H1 (cell line): ENCODE measurements at regions not wholly inside any gene's neighbourhood (a gene's known extent, or its start where the extent isn't known, plus 50 kb on each side); places are given as distances from the start of the nearest gene placed in this dataset.

Source experiments
- CTCF ChIA-PET: fragments of 300-600 bp; sonication (Branson Sonifier 250); formaldehyde crosslinking; loops from one replicate; lab custom pipeline; 2021; ENCODE audit not compliant: partially characterized antibody; lab: Charles Lee
- POLR2A ChIA-PET: fragments of 300-600 bp; sonication (Branson Sonifier 250); formaldehyde crosslinking; loops from one replicate; lab custom pipeline; 2021; ENCODE audit warnings: inconsistent platforms; ENCODE audit not compliant: partially characterized antibody; lab: Charles Lee
- DNase-seq, 2 experiments: peaks; one replicate each; pipeline versions ENCODE4 v3.0.0 to v3.0.0-alpha.2; 2010 to 2022; ENCODE audit warnings: low spot score in 2 of 2, low read depth in 1 of 2, mixed read lengths in 1 of 2
- FAIRE-seq: peaks from 2 replicates; lab custom pipeline; 2011; peaks lifted over from hg19 to GRCh38; lab: Jason Lieb, UNC
- H2AFZ ChIP-seq: 2 replicates; pipeline ENCODE4 v1.8.1; 2012; ENCODE audit warnings: low read length, inconsistent platforms
- H2AK5ac ChIP-seq: 2 replicates; pipeline ENCODE4 v1.6.1; 2013; ENCODE audit warnings: low read depth, low read length
- H2BK120ac ChIP-seq: replicated peaks from 2 replicates; pipeline ENCODE3; 2013; ENCODE audit warnings: low read depth, low read length, inconsistent platforms
- H2BK12ac ChIP-seq: 2 replicates; pipeline ENCODE4 v1.6.1; 2013; ENCODE audit warnings: low read depth, low read length
- H2BK15ac ChIP-seq: 2 replicates; pipeline ENCODE4 v1.6.1; 2013; ENCODE audit warnings: low read length
- H2BK20ac ChIP-seq: 2 replicates; pipeline ENCODE4 v1.6.1; 2013; ENCODE audit warnings: low read length
- H2BK5ac ChIP-seq: 2 replicates; pipeline ENCODE4 v1.6.1; 2013; ENCODE audit warnings: low read depth, low read length
- H3K14ac ChIP-seq: 2 replicates; pipeline ENCODE4 v1.6.1; 2013; ENCODE audit warnings: inconsistent platforms; ENCODE audit not compliant: insufficient read length
- H3K18ac ChIP-seq: 2 replicates; pipeline ENCODE4 v1.6.1; 2013; ENCODE audit warnings: low read length; ENCODE audit errors: extremely low read depth
- H3K23ac ChIP-seq: 2 replicates; pipeline ENCODE4 v1.6.1; 2013; ENCODE audit warnings: inconsistent platforms; ENCODE audit not compliant: insufficient read length
- H3K23me2 ChIP-seq: 2 replicates; pipeline ENCODE4 v1.6.1; 2013; ENCODE audit warnings: low read depth, low read length
- H3K27ac ChIP-seq: 2 replicates; pipeline ENCODE4 v1.6.1; 2011; ENCODE audit warnings: low read depth, low read length, inconsistent platforms
- H3K27me3 ChIP-seq, 4 experiments: replicated peaks in 1 of 4; 1 replicate in 1 of 4; 2 replicates in 3 of 4; pipeline versions ENCODE4 v1.6.1 to v1.8.1; 2011 to 2013; ENCODE audit warnings: low read length in 3 of 4, mild to moderate bottlenecking in 3 of 4, inconsistent platforms in 2 of 4, mixed read lengths in 2 of 4, moderate library complexity in 1 of 4; ENCODE audit not compliant: control insufficient read depth in 3 of 4, insufficient read depth in 3 of 4; ENCODE audit errors: extremely low read depth in 1 of 4
- H3K36me3 ChIP-seq, 4 experiments: 2 replicates each; pipeline versions ENCODE4 v1.6.1 to v1.8.1; 2011 to 2013; ENCODE audit warnings: mild to moderate bottlenecking in 4 of 4, low read length in 3 of 4, moderate library complexity in 2 of 4, control low read depth in 1 of 4, inconsistent platforms in 1 of 4; ENCODE audit not compliant: insufficient read depth in 4 of 4, control insufficient read depth in 2 of 4
- H3K4ac ChIP-seq: replicated peaks from 2 replicates; pipeline ENCODE3; 2013; ENCODE audit warnings: low read length, low read depth, mixed read lengths, inconsistent platforms; ENCODE audit not compliant: insufficient read length
- H3K4me1 ChIP-seq, 4 experiments: replicated peaks in 1 of 4; 1 replicate in 1 of 4; 2 replicates in 3 of 4; pipeline versions ENCODE4 v1.6.1 to v1.8.1; 2011 to 2013; ENCODE audit warnings: low read length in 3 of 4, inconsistent platforms in 2 of 4, mixed read lengths in 1 of 4; ENCODE audit not compliant: insufficient read depth in 4 of 4, control insufficient read depth in 3 of 4
- H3K4me2 ChIP-seq, 2 experiments: 2 replicates each; pipeline versions ENCODE4 v1.6.1 to v1.8.1; 2011 to 2013; ENCODE audit warnings: low read depth in 2 of 2, low read length in 2 of 2, control low read depth in 1 of 2, inconsistent platforms in 1 of 2, mild to moderate bottlenecking in 1 of 2; ENCODE audit not compliant: insufficient read depth in 1 of 2
- H3K4me3 ChIP-seq, 4 experiments: fragments of 200-600, 300-600 bp in 1 of 4; sonication (generic), shearing (Covaris generic), sonication (Bioruptor Twin) in 1 of 4; 2 replicates each; pipeline versions ENCODE4 v1.5.1 to v1.8.1; 2011 to 2016; ENCODE audit warnings: low read length in 4 of 4, low read depth in 3 of 4, control low read depth in 2 of 4, inconsistent platforms in 2 of 4, mild to moderate bottlenecking in 2 of 4, mixed read lengths in 1 of 4, moderate library complexity in 1 of 4; ENCODE audit not compliant: insufficient read depth in 2 of 4; ENCODE audit errors: extremely low read depth in 1 of 4
- H3K56ac ChIP-seq: replicated peaks from 2 replicates; pipeline ENCODE3; 2013; ENCODE audit warnings: low read depth, mild to moderate bottlenecking, mixed read lengths, low read length, inconsistent platforms; ENCODE audit not compliant: insufficient read length
- H3K79me1 ChIP-seq: 2 replicates; pipeline ENCODE4 v1.6.1; 2013; ENCODE audit warnings: low read depth, low read length, control low read depth
- H3K79me2 ChIP-seq, 2 experiments: 2 replicates each; pipeline versions ENCODE4 v1.6.1 to v1.8.1; 2012 to 2013; ENCODE audit warnings: low read length in 2 of 2, mild to moderate bottlenecking in 2 of 2, inconsistent platforms in 1 of 2; ENCODE audit not compliant: insufficient read depth in 2 of 2, control insufficient read depth in 1 of 2
- H3K9ac ChIP-seq, 4 experiments: replicated peaks in 1 of 4; 1 replicate in 1 of 4; 2 replicates in 3 of 4; pipeline versions ENCODE4 v1.6.1 to v1.8.1; 2011 to 2013; ENCODE audit warnings: low read depth in 3 of 4, low read length in 3 of 4, control low read depth in 2 of 4, mild to moderate bottlenecking in 2 of 4, moderate library complexity in 2 of 4, inconsistent platforms in 1 of 4; ENCODE audit errors: extremely low read depth in 1 of 4
- H3K9me3 ChIP-seq, 2 experiments: 2 replicates each; pipeline versions ENCODE4 v1.6.1 to v1.8.1; 2012 to 2013; ENCODE audit warnings: mild to moderate bottlenecking in 2 of 2, moderate library complexity in 2 of 2, control low read depth in 1 of 2, inconsistent platforms in 1 of 2, low read depth in 1 of 2, low read length in 1 of 2, mixed read lengths in 1 of 2; ENCODE audit not compliant: insufficient read depth in 2 of 2
- H4K20me1 ChIP-seq, 2 experiments: replicated peaks in 1 of 2; 2 replicates each; pipeline versions ENCODE3 to v1.8.1; 2011 to 2013; ENCODE audit warnings: inconsistent platforms in 2 of 2, low read length in 2 of 2, mild to moderate bottlenecking in 1 of 2; ENCODE audit not compliant: insufficient read depth in 2 of 2, control insufficient read depth in 1 of 2
- H4K5ac ChIP-seq: 2 replicates; pipeline ENCODE4 v1.6.1; 2013; ENCODE audit warnings: low read length, low read depth, mixed read lengths, inconsistent platforms; ENCODE audit not compliant: insufficient read length
- H4K8ac ChIP-seq: 2 replicates; pipeline ENCODE4 v1.8.0; 2013; ENCODE audit warnings: mild to moderate bottlenecking, moderate library complexity, low read length, inconsistent platforms; ENCODE audit not compliant: insufficient read depth; ENCODE audit errors: extremely low read depth
- H4K91ac ChIP-seq: replicated peaks from 2 replicates; pipeline ENCODE3; 2013; ENCODE audit warnings: low read length, mixed read lengths, inconsistent platforms; ENCODE audit not compliant: insufficient read length
- GTF2F1 ChIP-seq: IDR thresholded peaks from 2 replicates; pipeline ENCODE4 v1.6.1; 2012; ENCODE audit warnings: low read depth, low read length, improper control_type of control experiment, borderline replicate concordance
- RXRA ChIP-seq: IDR thresholded peaks from 2 replicates; pipeline ENCODE4 v1.6.1; 2011; ENCODE audit warnings: low read depth, mild to moderate bottlenecking, low read length, moderate library complexity; ENCODE audit not compliant: insufficient read depth
- SIRT6 ChIP-seq: IDR thresholded peaks from one replicate; pipeline ENCODE4 v1.7.1; 2012; ENCODE audit warnings: low read length, inconsistent platforms
- TEAD4 ChIP-seq: IDR thresholded peaks from 2 replicates; pipeline ENCODE4 v1.6.1; 2012; ENCODE audit warnings: low read depth, low read length, inconsistent platforms, mixed read lengths
- USF2 ChIP-seq: IDR thresholded peaks from 2 replicates; pipeline ENCODE4 v1.6.1; 2011; ENCODE audit warnings: low read length, improper control_type of control experiment
- WGBS, 2 experiments: shearing (Covaris generic) in 1 of 2; methylation state at CpG; one replicate each; pipeline versions ENCODE4 v1.1.6 to v1.1.7; 2013 to 2015; ENCODE audit warnings: low lambda C conversion rate in 2 of 2, mixed read lengths in 2 of 2, inconsistent platforms in 1 of 2, low coverage in 1 of 2, missing lambda C conversion rate in 1 of 2; ENCODE audit not compliant: insufficient replicate concordance in 2 of 2, insufficient coverage in 1 of 2, insufficient read length in 1 of 2; ENCODE audit errors: extremely low coverage in 1 of 2, missing lambda C conversion rate in 1 of 2; 5-methylcytosine and 5-hydroxymethylcytosine counted together

GRCh38 chr13:80695841-80696240 lies 354.9 kb upstream of the SPRY2 start:
- POLR2A ChIA-PET: no interaction called here
- FAIRE-seq: peak; percentile 63
- TF ChIP-seq GTF2F1 (no peak), SIRT6 (no peak), TEAD4 (peak; percentile 70), USF2 (no peak), RXRA (no peak)

More at GRCh38 chr13:80695841-80696240, 354.9 kb upstream of the SPRY2 start:
- no peak overlapping the region for H2BK120ac ChIP-seq
- 60% methylated on average over 1 of the region's 1 CpG; no CpG with 5 or more reads in 1 of the 2 experiments for WGBS, 2 experiments
- H3K79me2 ChIP-seq: no peaks in the 10 kb centered on the region
- H2BK15ac ChIP-seq: no peak overlapping the region
- H3K14ac ChIP-seq: no peak overlapping the region
- H3K36me3 ChIP-seq: no peaks in the 10 kb centered on the region
- no peak overlapping the region for H4K5ac ChIP-seq
- H4K20me1 ChIP-seq: no peaks in the 10 kb centered on the region
- CTCF ChIA-PET: no interaction called here
- no peak overlapping the region for H4K8ac ChIP-seq
- H3K9me3 ChIP-seq: no peaks in the 10 kb centered on the region
- no peaks in the 10 kb centered on the region for H3K79me1 ChIP-seq
- no peak overlapping the region for H3K27ac ChIP-seq
- peak overlapping the region; percentile 89 for H2AFZ ChIP-seq
- H3K56ac ChIP-seq: no peak overlapping the region
- DNase-seq: no peak
- no peaks in the 10 kb centered on the region; a peak in 2 of 7 replicates for H3K4me1 ChIP-seq
- H2BK5ac ChIP-seq: no peak overlapping the region
- H2BK12ac ChIP-seq: no peak overlapping the region
- no peak overlapping the region for H2BK20ac ChIP-seq
- no peaks in the 10 kb centered on the region for H3K27me3 ChIP-seq
- H4K91ac ChIP-seq: no peak overlapping the region
- H3K18ac ChIP-seq: no peak overlapping the region
- no peak overlapping the region for H3K4me3 ChIP-seq
- no peak overlapping the region for H3K4ac ChIP-seq
- no peak overlapping the region for H3K9ac ChIP-seq
- H3K23ac ChIP-seq: no peak overlapping the region
- peak overlapping the region in 1 of 2 experiments; percentile 34; a peak in 2 of 4 replicates for H3K4me2 ChIP-seq
- no peaks in the 10 kb centered on the region for H3K23me2 ChIP-seq
- no peak overlapping the region for H2AK5ac ChIP-seq
